GM21367 (cell line): ENCODE measurements at regions not wholly inside any gene's neighbourhood (a gene's known extent, or its start where the extent isn't known, plus 50 kb on each side); places are given as distances from the start of the nearest gene placed in this dataset.

Experiments
- ATAC-seq: cut with Tn5 transposase; IDR thresholded peaks from one replicate; pipeline ENCODE4 v1.9.1; 2021; ENCODE audit not compliant: unreplicated experiment

DNA sequence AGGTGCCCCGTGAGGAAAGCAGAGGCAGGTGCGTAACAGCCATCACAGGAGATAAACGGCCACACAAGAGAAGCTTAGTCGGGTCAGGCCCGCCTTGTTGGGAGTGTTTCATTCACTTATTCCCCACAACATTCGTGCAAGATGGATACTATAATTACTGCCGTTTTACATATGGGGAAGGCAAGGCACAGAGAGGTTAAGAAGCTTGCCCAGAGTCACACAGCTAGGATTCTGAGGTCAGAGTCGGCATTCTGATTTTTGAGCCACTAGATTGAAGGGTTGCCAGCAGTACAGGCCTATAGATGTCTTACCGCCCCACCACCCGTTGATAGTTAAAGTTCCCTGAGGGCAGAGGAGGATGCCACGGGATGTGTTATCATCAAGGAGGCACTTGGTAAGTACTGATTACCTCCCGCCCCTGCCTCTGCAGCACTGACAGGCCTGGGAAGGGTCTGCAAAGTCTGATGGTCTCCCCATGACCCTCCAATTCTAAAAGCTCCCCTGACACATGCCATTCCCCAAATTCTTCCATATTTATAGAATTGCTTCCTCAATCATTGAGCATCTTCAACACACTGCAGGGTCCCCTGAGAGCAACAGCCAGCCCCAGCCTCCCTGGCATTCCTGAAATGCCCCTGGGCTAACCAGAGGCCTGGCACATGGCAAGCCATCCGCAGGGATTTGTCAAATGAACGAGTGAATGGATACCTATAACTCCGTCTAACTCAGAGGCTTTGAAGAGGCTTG, 74.7 kb upstream of the CLDN14 start:
- no peak for ATAC-seq

DNA sequence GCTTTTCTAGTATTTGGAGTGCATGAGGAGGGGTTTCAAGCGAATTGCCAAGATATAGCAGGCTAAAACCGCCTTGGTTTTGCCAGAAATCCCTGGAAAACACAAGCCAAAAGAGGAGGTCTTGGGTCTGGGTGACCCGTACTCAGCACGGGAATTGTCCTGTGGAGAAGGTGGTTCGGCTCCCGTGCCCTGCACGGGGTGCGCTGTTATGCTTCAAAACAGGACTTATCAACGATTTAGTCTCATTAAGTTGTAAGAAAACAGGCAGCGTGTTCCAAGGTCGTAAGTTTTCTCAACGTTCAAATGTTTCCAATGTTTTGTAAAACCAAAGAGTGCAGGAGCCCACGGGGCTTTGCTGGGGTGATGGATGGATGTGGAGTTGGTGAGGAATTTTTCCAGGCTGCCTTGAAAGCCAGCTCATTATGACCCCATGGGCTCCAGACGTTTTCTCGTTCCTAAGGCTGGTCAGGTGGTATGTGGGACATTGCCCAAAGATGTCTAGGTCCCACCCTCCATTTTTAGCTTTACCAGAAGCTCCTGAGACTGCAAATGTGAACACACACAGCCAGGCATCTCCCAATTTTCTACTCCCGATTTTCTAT, 75.4 kb upstream of the CLDN14 start:
- ATAC-seq: no peak

DNA sequence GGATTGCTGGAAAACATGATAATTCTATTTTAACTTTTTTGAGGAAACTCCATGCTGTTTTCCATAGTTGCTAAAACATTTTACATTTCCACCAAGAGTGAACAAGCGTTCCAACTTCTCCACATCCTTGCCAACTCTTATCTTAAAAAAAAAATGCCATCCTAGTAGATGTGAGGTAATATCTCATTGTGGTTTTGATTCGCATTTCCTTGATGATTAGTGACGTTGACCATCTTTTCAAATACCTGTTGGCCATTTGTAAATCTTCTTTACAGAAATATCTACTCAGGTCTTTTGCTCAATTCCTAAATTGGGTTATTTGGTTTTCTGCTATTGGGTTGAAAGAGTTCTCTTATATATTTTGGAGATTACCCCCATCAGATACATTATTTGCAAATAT, 77.4 kb upstream of the CLDN14 start:
- no peak for ATAC-seq

DNA sequence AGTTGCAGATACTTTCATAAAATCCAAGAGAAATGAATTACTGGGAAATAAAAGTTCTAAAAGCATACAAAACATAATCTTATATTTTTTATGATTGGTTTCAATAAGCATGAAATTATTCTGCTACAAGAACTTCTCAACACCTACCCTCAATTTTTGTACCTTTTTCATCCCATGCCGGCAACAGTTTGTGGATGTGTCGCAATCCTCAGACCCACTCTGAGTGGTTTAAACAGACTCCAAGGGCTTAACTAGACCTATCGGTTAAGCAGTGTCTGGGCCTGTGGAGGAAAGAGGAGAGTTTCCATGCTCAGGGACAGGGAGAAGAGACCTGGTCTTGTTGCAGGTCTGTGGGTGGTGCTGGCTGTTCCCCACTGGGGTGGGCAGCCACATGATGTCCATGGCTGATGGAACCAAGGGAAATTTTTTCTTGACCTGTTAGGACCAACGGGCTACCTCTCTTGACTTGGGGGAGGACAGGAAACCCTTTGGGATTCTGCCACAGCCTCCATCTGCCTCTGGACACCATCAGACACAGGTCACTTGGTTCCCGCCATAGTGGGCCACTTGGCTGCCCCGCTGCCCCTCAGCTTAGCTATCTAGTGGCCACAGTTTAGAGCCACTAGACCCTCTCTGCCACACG, 81.1 kb upstream of the CLDN14 start:
- ATAC-seq: no peak

DNA sequence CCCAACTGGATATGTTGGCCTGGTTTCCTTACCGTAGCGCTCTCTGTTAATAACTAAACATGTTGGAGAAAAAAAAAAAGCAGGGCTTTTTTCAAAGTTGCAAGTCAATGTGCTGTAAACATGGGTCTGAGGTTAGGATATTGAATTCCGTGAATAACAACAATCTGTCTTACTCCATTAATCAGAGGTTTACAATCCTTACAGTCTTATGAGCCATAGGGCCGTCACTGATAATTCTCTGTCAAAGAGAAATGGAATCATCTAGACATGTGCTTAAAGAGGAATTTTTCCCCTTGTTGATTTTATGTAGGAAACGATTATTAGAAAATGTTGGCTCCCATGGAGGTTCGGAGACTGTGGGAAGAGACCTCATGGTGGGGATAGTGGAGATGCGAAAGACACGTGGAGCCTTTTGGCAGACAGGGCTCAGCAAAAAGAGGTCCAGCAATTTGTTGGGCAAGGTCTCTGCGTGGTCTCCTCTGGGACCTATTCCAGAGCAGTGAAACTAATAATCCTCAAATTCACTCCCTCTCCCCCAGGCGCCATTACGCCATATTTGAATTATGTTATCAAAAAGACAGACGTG, 83.5 kb upstream of the CLDN14 start:
- no peak for ATAC-seq

- no peak for ATAC-seq
Observed at GRCh38 chr21:36564647-36565046, 84.7 kb upstream of the CLDN14 start.

GRCh38 chr21:36565540-36565939, 85.6 kb upstream of the CLDN14 start:
- ATAC-seq: no peak

DNA sequence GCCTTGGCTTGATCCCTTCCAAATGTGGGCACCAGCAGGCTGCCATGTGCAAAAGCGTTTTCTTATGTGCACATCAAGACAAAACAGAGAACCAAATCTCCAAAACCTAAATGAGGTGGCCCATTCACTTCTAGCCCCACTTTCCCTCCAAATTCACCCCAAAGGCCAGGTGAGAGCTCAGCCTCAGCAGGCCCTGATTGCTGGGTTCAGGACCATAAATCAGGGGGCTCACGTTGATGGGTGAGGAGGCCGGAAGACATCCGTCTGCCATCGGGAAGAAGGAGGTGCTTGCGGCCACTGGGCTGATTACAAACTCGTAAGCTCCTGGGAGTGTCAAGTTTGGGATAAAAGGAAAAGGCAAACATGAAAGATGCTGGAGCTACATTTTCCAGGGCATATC, 86.7 kb upstream of the CLDN14 start:
- no peak for ATAC-seq

DNA sequence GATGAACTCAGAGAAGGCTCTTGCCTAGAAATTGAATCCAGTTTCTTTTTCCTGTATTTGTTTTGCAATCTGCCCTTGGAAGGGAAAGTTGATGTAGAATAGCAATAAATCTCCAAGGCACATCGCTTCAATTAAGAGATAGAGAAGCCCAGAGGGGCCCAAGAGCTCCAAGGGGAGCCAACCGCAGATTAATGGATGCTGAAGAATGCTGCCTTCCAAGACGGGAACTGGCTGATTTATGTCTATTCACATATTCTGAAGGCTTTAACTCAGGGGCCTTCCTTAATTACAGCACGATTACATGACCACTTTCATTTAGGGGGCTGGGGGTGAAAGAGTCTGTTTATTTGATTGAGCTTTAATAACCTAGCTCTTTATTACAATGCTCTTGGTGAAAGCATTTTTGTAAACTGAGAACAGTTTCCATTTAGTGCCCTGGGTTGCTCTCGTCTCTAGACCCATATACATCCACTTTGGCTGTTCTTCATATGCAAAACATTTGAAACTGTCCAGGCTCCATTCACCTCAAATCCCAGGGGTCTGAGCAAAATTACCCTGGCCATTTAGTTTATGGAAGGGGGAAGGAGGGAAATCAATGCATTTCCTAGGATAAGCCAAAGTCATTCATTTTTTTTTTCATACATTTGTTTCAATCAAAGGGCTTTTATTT, 87.4 kb upstream of the CLDN14 start:
- no peak for ATAC-seq

DNA sequence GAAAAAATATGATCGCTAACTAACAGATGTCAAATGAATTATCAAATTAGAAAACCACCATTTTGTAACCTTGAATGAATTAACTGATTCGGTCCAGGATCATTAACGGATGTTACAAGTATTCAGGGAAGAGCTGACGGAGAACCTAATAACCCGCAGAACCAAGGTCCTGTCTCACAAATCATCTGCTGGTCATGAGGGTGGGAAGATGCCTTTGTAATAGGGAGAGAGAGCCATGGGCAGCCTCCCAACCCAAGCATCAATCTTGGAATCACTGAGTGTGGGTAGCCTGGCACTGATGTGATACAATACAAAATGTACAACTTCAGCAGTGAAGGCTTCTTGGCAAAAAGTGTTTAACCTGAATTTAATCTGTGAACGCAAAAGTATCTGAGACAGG, 89.6 kb upstream of the CLDN14 start:
- ATAC-seq: no peak

- ATAC-seq: no peak
Observed at GRCh38 chr21:36571556-36571955, 91.6 kb upstream of the CLDN14 start.

- ATAC-seq: no peak
Observed at GRCh38 chr21:36572039-36572438, 92.1 kb upstream of the CLDN14 start.

- ATAC-seq: no peak
Observed at GRCh38 chr21:36575306-36575705, 95.4 kb upstream of the CLDN14 start.

DNA sequence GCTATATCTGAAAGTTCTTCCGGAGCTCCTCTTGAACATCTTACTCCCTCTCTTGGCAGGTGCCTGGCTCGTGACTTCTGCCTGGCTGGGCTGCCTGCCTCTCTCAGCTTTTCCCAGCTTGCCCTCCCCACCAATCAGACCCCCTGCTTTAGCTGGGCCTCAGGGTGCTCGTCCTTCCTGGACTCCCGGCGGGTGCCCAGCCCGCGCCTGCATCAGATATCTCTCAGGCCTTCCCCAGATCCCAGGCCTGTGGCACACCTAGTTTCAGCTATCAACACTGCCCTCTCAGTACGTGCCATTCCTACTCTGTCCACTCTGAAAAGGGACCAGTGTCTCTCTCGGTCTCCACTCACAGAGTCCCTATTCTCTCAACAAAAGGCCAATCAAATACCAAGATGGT, 96.5 kb upstream of the CLDN14 start:
- ATAC-seq: no peak

GRCh38 chr21:36579898-36580297, 100.0 kb upstream of the CLDN14 start:
- ATAC-seq: no peak

GRCh38 chr21:36582271-36582670, 102.3 kb upstream of the CLDN14 start:
- no peak for ATAC-seq

DNA sequence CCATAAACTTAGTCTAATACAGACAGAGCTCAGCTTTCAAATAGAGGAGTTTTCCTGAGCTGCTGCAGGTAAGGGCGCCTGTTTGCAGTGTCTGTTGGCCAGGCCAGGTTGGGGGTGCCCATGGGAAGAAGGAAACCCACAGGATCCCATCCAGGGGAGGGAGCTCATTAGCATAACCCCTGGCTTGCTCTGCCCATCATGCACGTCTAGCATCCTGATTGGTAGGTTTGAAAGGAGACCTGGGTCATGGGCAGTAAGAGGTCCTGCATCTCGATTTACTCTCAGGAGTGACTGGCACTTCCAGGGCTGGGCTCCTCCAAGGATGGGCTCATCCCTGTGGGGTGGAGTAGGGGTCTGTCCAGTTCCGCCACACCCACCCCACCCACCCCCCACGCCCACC, 103.7 kb upstream of the CLDN14 start:
- ATAC-seq: no peak

GRCh38 chr21:36584980-36585940, 105.3 kb upstream of the CLDN14 start:
- no peak for ATAC-seq

DNA sequence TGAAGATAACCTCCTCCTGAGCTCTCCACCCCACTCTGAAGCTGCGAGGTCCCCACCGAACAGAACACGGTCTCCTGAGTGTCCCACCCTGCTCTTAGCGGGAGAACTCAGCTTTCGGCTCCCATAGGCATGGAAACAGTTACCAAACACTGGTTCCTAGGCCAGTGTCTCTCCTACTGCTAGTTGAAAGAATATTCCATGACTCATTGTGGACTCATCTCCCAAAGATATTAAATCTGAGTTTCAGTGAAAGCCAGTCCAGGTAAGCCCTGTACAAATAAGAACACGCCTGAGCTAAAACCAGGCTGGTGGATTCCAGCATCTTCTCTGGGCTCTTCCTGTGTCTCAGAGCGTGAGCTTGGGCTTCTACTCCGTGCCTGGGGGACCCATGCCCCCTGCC, 107.5 kb upstream of the CLDN14 start:
- ATAC-seq: no peak

DNA sequence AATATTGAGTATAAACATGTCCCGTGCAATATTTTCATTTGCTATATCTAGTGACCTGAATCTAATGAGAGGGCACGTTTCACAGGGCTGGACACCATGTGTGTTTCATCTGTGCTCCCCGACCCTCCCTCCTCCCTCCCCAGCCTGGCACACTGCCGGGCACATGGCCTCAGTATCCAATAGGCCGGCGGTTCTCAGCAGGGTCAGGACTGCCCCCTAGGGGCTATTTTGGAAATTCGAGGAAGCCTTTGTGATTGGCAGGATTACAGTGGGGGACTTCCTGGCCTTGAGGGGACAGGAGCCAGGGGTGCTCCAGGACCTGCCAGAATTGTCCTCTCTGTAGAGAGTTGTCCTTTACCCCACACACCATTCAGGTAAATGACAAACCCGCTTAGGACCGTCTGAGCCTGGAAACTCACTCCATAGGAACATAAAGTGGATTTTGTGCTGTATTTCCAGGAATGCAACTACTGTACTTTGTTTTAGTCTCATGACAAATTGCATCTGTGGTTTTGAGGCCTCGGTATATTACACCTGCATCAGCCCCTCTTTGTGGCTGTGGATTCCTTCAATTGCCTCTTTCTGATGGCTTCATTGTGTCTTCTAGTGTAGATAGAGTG, 109.5 kb upstream of the SIM2 start:
- no peak for ATAC-seq
